ENCODE measurements at regions not wholly inside any gene's neighbourhood (a gene's known extent, or its start where the extent isn't known, plus 50 kb on each side); places are given as distances from the start of the nearest gene placed in this dataset.

- TF ChIP-seq POLR2AphosphoS5 (IDR thresholded peaks at IDR 0.05; ENCODE audit: low read depth, low read length), result no peak
- TF ChIP-seq CTCF (IDR thresholded peaks at IDR 0.05), result no peak
- TF ChIP-seq EP300 (IDR thresholded peaks at IDR 0.05; ENCODE audit: borderline replicate concordance in 1 of 2, low read depth in 1 of 2, low read length in 1 of 2), result no peak
Measured at GRCh38 chr9:115237385-115237998, 119.5 kb upstream of the TNC start.

Data from SK-N-SH (cell line).